Islet precursor cell (in vitro differentiated cells): ENCODE measurements at regions not wholly inside any gene's neighbourhood (a gene's known extent, or its start where the extent isn't known, plus 50 kb on each side); places are given as distances from the start of the nearest gene placed in this dataset.
A peak's percentile ranks its signal among the peaks of the same experiment; 100 is the strongest.

Source experiments
- DNase-seq: peaks from one replicate; pipeline ENCODE4 v3.0.0-alpha.2; 2018

DNA sequence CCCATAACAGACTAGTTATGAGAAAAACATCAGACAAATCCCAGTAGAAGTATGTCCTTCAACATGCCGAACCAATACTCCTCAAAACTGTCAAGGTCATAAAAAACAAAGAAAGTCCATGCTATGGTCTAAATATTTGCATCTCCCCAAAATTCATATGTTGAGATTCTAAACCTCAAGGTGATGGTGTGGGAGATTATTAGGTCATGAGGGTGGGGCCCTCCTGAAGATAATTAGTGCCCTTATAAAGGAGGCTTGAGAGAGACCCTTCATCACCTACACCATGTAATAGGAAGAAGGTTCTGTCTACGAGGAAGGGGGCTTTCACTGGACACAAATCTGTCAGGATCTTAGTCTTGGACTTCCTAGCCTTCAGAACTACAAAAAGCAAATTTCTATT is 118.6 kb upstream of the GUCY1A2 start:
- no peak for DNase-seq

DNA sequence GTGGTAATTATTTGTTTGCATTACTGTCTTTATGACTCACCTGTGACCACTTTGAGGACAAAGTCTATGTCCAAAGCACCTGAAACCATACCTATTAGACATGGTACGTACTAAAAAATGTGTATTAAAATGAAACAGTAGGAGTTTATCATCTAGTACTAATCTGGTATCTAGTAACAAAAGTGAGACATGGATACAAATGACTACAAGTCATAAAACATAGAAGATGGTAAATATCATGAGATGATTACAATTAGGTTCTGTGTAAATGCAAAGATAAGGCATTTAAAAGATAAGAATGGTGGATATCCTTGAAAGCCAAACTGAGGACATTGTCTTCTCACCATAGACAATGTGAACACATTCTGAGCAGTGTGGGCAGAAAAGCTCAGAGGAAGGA is 113.5 kb upstream of the GUCY1A2 start:
- DNase-seq = no peak

DNA sequence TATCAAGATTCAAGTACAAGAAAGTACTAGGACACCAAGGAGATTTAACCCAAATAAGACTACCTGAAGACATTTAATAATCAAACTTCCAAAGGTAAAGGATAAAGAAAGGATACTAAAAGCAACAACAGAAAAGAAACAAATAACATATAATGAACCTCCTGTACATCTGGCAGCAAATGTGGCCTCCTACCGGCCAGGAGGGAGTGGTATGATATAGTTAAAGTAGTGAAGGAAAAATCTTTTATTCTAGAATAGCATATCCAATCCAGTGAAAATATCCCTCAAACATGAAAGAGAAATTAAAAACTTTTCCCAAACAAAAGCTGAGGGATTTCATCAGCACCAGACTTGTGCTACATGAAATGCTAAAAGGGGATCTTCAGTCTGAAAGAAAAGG is 104.7 kb upstream of the GUCY1A2 start:
- no peak for DNase-seq

DNA sequence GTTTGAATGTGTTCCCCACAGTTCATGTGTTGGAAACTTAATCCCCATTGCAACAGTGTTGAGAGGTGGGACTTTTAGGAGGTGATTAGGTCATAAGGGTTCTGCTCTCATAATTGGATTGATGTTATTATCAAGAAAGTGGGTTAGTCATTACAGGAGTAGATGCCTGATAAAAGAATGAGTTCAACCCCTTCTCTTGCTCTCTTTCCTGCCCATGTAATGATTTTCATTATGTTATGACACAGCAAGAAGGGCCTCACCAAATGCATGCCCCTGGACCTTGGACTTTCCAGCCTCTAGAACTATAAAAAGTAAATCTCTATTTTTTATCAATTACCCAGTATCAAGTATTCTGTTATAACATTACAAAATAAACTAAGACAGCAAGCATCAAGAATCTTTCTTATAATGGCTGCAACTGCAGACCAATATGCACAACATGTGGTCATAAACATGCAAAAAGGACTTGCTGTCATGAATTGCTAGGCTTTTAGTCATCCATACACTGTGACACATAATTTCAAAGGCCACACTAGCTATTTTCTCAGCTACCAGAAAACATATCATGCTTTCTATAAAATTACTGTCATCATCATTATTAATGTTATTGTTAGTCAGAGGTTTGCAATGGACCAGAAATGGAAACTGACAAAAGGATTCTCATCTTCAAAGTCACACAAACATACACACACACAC is 99.9 kb upstream of the GUCY1A2 start:
- DNase-seq = no peak

DNA sequence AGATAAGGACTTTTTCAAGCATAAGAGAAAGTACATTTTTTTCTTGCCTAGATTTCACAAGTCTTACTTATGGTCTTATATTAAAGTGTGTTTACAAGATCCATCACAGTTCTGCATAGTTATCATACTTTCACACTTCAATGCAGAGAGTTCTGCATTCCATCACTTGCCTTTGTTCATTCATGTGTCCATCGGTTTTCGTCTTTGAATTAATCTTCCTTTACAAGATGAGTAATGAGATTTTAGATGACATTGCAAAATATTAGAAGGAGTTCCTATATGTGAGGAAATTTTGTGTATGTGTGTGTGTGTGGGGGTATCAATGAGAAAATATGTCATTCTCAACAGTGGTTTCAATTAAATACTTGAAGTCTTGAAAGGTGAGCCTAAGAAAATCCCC is 98.1 kb upstream of the GUCY1A2 start:
- no peak for DNase-seq

DNA sequence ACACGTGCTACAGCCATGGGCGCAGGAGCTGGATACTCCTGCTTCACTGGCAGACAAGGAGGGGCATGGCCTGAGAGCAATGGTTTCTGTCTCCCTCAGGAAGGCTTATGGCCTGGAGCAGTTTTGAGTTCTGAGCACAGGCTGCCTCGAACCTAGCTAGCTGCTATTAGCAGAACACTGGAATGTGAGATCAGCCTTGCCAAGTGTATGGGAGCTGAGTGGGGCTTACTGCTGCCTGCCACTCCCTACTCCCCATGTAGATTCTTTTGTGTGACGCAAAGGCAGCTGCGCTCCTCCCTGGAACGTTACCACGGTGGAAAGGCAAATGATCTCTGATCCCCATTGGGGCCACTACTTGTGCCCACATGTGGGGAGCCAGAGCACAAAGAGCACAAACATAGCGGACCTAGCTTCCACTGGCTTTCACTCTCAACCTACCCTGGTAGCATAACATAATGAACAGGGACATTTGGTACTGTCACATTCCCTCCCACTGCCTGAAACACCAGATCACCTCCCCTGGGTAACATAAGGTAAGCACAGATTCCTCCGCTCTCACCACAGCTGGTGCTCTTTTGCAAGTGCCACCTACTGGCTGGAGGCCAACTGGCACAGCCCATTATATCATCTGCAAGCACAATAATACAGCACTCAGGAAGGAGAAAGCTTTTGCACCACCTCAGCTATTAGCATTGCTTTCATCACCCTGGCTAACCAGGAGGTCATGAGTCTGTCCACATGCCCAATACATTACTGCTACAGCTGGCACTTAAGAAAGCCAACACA is 84.6 kb upstream of the GUCY1A2 start:
- DNase-seq = peak; percentile 56

DNA sequence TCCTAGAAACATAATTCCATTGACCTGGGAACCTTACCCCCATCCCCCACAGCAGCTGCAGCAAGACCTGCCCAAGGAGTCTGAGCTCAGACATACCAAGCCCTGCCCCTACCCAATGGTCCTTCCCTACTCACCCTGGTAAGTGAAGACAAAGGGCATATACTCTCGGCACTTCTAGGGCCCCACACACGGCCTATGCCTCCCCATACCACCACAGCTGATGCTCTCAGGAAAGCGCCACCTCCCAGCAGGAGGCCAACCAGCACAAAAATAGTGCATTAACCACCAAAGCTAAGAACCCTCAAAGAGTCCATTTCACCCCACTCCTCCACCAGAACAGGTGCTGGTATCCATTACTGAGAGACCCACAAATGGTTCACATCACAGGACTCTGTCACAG is 74.4 kb upstream of the GUCY1A2 start:
- no peak for DNase-seq

DNA sequence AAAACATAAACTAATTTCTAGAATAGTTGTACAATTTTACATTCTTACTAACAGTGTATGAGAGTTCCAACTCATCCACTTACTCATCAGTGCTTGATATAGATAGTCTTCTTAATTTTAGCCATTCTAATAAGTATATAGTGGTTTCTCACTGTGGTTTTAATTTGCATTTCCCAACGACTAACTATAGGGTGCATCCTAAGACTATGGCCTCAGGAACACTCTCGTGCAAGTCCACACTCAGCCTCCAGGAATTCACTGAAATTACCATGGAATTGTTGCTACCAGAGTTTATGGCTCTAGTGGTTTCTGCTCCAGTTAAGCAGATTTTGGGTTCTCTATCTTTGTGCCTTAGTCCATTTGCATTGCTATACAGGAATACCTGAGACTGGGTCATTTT is 60.1 kb upstream of the GUCY1A2 start:
- no peak for DNase-seq

DNA sequence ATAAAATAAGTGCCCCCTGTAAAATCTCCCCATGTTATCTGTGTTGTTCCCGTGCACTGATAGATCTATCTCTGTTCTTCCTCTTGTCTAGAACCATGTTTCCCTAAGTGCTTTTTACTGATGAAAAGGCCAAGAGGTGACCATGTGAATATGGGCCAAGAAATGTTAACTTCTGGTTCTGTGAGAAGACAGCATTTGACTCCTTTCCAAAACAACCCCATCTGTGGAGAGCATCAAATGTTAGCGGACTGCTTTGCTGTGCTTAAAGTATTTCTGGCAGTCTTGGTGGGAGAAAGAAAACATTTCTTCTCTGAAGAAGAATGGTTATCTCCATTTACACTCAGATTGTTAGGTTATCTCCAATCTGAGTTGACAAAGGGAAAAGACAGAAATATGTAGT is 58.6 kb upstream of the GUCY1A2 start:
- DNase-seq = no peak

DNA sequence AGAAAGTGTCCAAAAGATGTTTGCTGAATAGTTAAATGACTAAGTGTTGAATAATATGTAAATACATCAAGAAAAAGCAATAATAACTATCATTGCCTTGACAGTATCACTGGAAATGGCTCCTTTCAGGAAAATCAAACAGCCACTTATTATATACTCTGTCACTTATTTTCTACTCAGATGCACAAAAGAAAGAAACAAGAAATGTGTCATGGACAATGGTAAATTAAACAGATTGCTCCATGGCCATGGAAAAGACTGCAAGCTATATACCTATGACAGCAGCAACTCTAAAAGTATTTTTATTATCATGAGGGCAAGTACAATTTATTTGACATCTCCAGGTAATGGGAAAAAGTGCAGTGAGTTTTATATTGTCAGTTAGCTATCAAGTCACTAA is 52.9 kb upstream of the GUCY1A2 start:
- no peak for DNase-seq
